ENCODE measurements at regions not wholly inside any gene's neighbourhood (a gene's known extent, or its start where the extent isn't known, plus 50 kb on each side); places are given as distances from the start of the nearest gene placed in this dataset.

GRCh38 chr3:31311559-31311958 lies 221.2 kb upstream of the STT3B start:
- no peak for TF ChIP-seq CTCF (CRISPR knock-in tag; IDR thresholded peaks at IDR 0.05)
- no peak for TF ChIP-seq KLF16 (CRISPR knock-in tag; IDR thresholded peaks at IDR 0.05)
- no peak for TF ChIP-seq CBFB (CRISPR knock-in tag; IDR thresholded peaks at IDR 0.05)
- no peak for TF ChIP-seq LBX2 (CRISPR knock-in tag; IDR thresholded peaks at IDR 0.05; ENCODE audit: borderline replicate concordance)
- no peak for TF ChIP-seq ZBTB42 (CRISPR knock-in tag; IDR thresholded peaks at IDR 0.05)

Measured in HepG2 (cell line).